A549 (cell line): ENCODE measurements at regions not wholly inside any gene's neighbourhood (a gene's known extent, or its start where the extent isn't known, plus 50 kb on each side); places are given as distances from the start of the nearest gene placed in this dataset.

ENCODE experiments used
- CHD2 ChIP-seq: fragments of 150-350 bp; IDR thresholded peaks from 2 replicates; pipeline ENCODE4 v1.6.1; 2014; ENCODE audit warnings: low read length; ENCODE audit not compliant: partially characterized antibody
- HOXB5 ChIP-seq: fragments of 250-450 bp; sonication (Bioruptor Pico); IDR thresholded peaks from 2 replicates; pipeline ENCODE4 v1.5.0; 2020; ENCODE audit warnings: mild to moderate bottlenecking, moderate library complexity
- KDM1A ChIP-seq: fragments of 200-600 bp; sonication (generic); IDR thresholded peaks from 2 replicates; pipeline ENCODE4 v1.6.1; 2016; ENCODE audit warnings: low read depth, mild to moderate bottlenecking
- MYC ChIP-seq: IDR thresholded peaks from 2 replicates; pipeline ENCODE4 v1.6.1; 2012; ENCODE audit warnings: mild to moderate bottlenecking, inconsistent platforms, low read length, improper control_type of control experiment, borderline replicate concordance
- POLR2A ChIP-seq: IDR thresholded peaks from 2 replicates; pipeline ENCODE4 v1.6.1; 2012; ENCODE audit warnings: mild to moderate bottlenecking, low read length
- ZFP36 ChIP-seq: fragments of 450-650 bp; IDR thresholded peaks from 2 replicates; pipeline ENCODE4 v1.6.1; 2014; ENCODE audit warnings: borderline replicate concordance; ENCODE audit not compliant: partially characterized antibody
- TF ChIP-seq, protein P1 (sequence below): fragments of >200 bp; sonication (Bioruptor Twin); formaldehyde crosslinking; IDR thresholded peaks from 3 replicates; pipeline ENCODE4 v1.5.1; 2016
- TF ChIP-seq, protein P2 (sequence below): fragments of 450-650 bp; IDR thresholded peaks from 2 replicates; pipeline ENCODE4 v1.6.1; 2014; ENCODE audit warnings: antibody characterized with exemption

- TF ChIP-seq POLR2A, result no peak
- TF ChIP-seq, protein P1, sequence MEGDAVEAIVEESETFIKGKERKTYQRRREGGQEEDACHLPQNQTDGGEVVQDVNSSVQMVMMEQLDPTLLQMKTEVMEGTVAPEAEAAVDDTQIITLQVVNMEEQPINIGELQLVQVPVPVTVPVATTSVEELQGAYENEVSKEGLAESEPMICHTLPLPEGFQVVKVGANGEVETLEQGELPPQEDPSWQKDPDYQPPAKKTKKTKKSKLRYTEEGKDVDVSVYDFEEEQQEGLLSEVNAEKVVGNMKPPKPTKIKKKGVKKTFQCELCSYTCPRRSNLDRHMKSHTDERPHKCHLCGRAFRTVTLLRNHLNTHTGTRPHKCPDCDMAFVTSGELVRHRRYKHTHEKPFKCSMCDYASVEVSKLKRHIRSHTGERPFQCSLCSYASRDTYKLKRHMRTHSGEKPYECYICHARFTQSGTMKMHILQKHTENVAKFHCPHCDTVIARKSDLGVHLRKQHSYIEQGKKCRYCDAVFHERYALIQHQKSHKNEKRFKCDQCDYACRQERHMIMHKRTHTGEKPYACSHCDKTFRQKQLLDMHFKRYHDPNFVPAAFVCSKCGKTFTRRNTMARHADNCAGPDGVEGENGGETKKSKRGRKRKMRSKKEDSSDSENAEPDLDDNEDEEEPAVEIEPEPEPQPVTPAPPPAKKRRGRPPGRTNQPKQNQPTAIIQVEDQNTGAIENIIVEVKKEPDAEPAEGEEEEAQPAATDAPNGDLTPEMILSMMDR, result no peak
- TF ChIP-seq, protein P2, sequence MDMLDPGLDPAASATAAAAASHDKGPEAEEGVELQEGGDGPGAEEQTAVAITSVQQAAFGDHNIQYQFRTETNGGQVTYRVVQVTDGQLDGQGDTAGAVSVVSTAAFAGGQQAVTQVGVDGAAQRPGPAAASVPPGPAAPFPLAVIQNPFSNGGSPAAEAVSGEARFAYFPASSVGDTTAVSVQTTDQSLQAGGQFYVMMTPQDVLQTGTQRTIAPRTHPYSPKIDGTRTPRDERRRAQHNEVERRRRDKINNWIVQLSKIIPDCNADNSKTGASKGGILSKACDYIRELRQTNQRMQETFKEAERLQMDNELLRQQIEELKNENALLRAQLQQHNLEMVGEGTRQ, result no peak
- no peak for TF ChIP-seq KDM1A
- TF ChIP-seq MYC, result no peak
- no peak for TF ChIP-seq ZFP36
- no peak for TF ChIP-seq CHD2
- TF ChIP-seq HOXB5 (CRISPR knock-in tag), result no peak
These were observed 147.2 kb upstream of the L3MBTL4 start for GRCh38 chr18:6561862-6562291.
